ENCODE measurements at regions not wholly inside any gene's neighbourhood (a gene's known extent, or its start where the extent isn't known, plus 50 kb on each side); places are given as distances from the start of the nearest gene placed in this dataset.

DNA sequence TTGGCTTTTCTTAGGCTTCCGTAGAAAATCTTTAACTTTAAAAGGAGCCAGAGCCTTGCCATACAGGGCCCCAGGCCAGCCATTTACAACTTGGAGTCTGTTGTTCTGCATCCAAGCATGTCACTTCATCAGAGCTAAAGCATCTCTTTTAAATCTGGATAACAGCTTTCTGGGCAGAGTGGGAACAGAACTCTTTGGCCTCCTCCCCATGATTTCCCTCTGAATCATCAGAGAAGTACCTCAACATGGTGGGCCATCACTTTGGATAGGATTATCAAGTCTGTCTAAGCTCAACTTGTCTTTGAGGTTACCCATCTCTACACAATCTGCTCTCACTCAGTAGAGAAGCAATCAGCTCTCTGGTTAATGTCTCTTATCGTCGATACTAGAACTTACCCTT lies 170.9 kb downstream of the SLC6A15 start:
- H3K27ac ChIP-seq (ENCODE audit: low read depth, low read length): no peak overlapping the region
- no peaks in the 10 kb centered on the region for H4K20me1 ChIP-seq (ENCODE audit: insufficient read depth, low read length)
- H3K36me3 ChIP-seq (ENCODE audit: insufficient read depth, low read length): no peaks in the 10 kb centered on the region
- FAIRE-seq (no peak), DNase-seq (ENCODE audit: low read depth) (no peak)
- H3K4me3 Mint-ChIP-seq (ENCODE audit: unreplicated experiment): no peak overlapping the region
- H3K9ac ChIP-seq (ENCODE audit: low read length): no peak overlapping the region
- H3K27me3 ChIP-seq (ENCODE audit: insufficient read depth, low read length): no peaks in the 10 kb centered on the region
- H3K36me3 Mint-ChIP-seq (ENCODE audit: low read depth, unreplicated experiment): no peaks in the 10 kb centered on the region
- H3K27me3 Mint-ChIP-seq (ENCODE audit: low read depth, unreplicated experiment): no peaks in the 10 kb centered on the region
- H2AFZ ChIP-seq (ENCODE audit: low read depth, low read length): no peak overlapping the region
- peaks cover 6% of the 10 kb centered on the region for H3K4me1 Mint-ChIP-seq (ENCODE audit: low read depth, unreplicated experiment)
- no peaks in the 10 kb centered on the region for H3K79me2 ChIP-seq (ENCODE audit: insufficient read depth, low read length)
- no peak for TF ChIP-seq EZH2 (IDR thresholded peaks at IDR 0.05; ENCODE audit: insufficient read depth, low read length)
- H3K4me1 ChIP-seq (ENCODE audit: insufficient read depth, low read length): peaks cover 10% of the 10 kb centered on the region
- no peaks in the 10 kb centered on the region for H3K9me3 Mint-ChIP-seq (ENCODE audit: unreplicated experiment)
- H3K4me2 ChIP-seq (ENCODE audit: low read length): no peak overlapping the region
- no peak overlapping the region for H3K27ac Mint-ChIP-seq (ENCODE audit: unreplicated experiment)
- no peak overlapping the region for H3K4me3 ChIP-seq (ENCODE audit: insufficient read depth, low read depth, low read length)
- H3K9me3 ChIP-seq (ENCODE audit: insufficient read depth, low read depth, low read length): no peaks in the 10 kb centered on the region

- H3K4me2 ChIP-seq (ENCODE audit: low read length): no peak overlapping the region
- Mint-ChIP-seq H3K4me3 (ENCODE audit: unreplicated experiment) (no peak overlapping the region), H3K36me3 (ENCODE audit: low read depth, unreplicated experiment) (no peaks in the 10 kb centered on the region), H3K9me3 (ENCODE audit: unreplicated experiment) (no peaks in the 10 kb centered on the region), H3K4me1 (ENCODE audit: low read depth, unreplicated experiment) (peaks cover 10% of the 10 kb centered on the region), H3K27me3 (ENCODE audit: low read depth, unreplicated experiment) (no peaks in the 10 kb centered on the region), H3K27ac (ENCODE audit: unreplicated experiment) (no peak overlapping the region)
- no peaks in the 10 kb centered on the region for H3K9me3 ChIP-seq (ENCODE audit: insufficient read depth, low read depth, low read length)
- H3K27me3 ChIP-seq (ENCODE audit: insufficient read depth, low read length): no peaks in the 10 kb centered on the region
- TF ChIP-seq, protein P1, sequence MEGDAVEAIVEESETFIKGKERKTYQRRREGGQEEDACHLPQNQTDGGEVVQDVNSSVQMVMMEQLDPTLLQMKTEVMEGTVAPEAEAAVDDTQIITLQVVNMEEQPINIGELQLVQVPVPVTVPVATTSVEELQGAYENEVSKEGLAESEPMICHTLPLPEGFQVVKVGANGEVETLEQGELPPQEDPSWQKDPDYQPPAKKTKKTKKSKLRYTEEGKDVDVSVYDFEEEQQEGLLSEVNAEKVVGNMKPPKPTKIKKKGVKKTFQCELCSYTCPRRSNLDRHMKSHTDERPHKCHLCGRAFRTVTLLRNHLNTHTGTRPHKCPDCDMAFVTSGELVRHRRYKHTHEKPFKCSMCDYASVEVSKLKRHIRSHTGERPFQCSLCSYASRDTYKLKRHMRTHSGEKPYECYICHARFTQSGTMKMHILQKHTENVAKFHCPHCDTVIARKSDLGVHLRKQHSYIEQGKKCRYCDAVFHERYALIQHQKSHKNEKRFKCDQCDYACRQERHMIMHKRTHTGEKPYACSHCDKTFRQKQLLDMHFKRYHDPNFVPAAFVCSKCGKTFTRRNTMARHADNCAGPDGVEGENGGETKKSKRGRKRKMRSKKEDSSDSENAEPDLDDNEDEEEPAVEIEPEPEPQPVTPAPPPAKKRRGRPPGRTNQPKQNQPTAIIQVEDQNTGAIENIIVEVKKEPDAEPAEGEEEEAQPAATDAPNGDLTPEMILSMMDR (IDR thresholded peaks at IDR 0.05; ENCODE audit: insufficient read depth, low read depth, low read length): no peak
- no peak for TF ChIP-seq EZH2 (IDR thresholded peaks at IDR 0.05; ENCODE audit: insufficient read depth, low read length)
- peaks cover 10% of the 10 kb centered on the region for H3K4me1 ChIP-seq (ENCODE audit: insufficient read depth, low read length)
- H3K79me2 ChIP-seq (ENCODE audit: insufficient read depth, low read length): no peaks in the 10 kb centered on the region
- DNase-seq (ENCODE audit: low read depth) (no peak), FAIRE-seq (no peak)
- no peak overlapping the region for H3K9ac ChIP-seq (ENCODE audit: low read length)
- no peaks in the 10 kb centered on the region for H3K36me3 ChIP-seq (ENCODE audit: insufficient read depth, low read length)
- H4K20me1 ChIP-seq (ENCODE audit: insufficient read depth, low read length): no peaks in the 10 kb centered on the region
- H2AFZ ChIP-seq (ENCODE audit: low read depth, low read length): no peak overlapping the region
- no peak overlapping the region for H3K4me3 ChIP-seq (ENCODE audit: insufficient read depth, low read depth, low read length)
- H3K27ac ChIP-seq (ENCODE audit: low read depth, low read length): no peak overlapping the region
Measured at GRCh38 chr12:84741031-84741430, 171.6 kb downstream of the SLC6A15 start.

DNA sequence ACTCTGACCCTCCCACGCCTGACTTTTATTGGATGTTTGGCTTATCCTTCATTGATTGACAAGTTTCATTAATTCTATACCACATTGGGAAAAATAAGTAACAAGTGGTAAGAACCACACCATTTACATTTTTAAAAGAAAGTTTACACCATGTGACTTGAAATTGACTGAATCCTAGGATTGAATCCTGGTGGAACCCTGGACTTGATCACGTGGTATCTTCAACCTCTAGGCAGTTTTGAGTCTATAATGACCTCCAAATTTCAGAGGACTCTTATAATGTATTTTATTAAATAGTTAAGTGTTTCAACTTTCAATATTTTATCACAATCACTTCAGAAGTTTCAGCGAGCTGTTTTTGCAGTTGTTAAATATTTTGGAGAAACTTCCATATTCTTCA lies 172.0 kb downstream of the SLC6A15 start:
- Histone ChIP-seq H3K4me1 (ENCODE audit: insufficient read depth, low read length) (peaks cover 10% of the 10 kb centered on the region), H3K79me2 (ENCODE audit: insufficient read depth, low read length) (no peaks in the 10 kb centered on the region), H3K9me3 (ENCODE audit: insufficient read depth, low read depth, low read length) (no peaks in the 10 kb centered on the region), H3K27ac (ENCODE audit: low read depth, low read length) (no peak overlapping the region), H3K4me3 (ENCODE audit: insufficient read depth, low read depth, low read length) (no peak overlapping the region), H2AFZ (ENCODE audit: low read depth, low read length) (no peak overlapping the region), H4K20me1 (ENCODE audit: insufficient read depth, low read length) (no peaks in the 10 kb centered on the region), H3K36me3 (ENCODE audit: insufficient read depth, low read length) (no peaks in the 10 kb centered on the region), H3K4me2 (ENCODE audit: low read length) (no peak overlapping the region), H3K9ac (ENCODE audit: low read length) (no peak overlapping the region), H3K27me3 (ENCODE audit: insufficient read depth, low read length) (no peaks in the 10 kb centered on the region)
- Mint-ChIP-seq H3K4me3 (ENCODE audit: unreplicated experiment) (no peak overlapping the region), H3K36me3 (ENCODE audit: low read depth, unreplicated experiment) (no peaks in the 10 kb centered on the region), H3K27ac (ENCODE audit: unreplicated experiment) (no peak overlapping the region), H3K4me1 (ENCODE audit: low read depth, unreplicated experiment) (peaks cover 12% of the 10 kb centered on the region), H3K9me3 (ENCODE audit: unreplicated experiment) (no peaks in the 10 kb centered on the region), H3K27me3 (ENCODE audit: low read depth, unreplicated experiment) (no peaks in the 10 kb centered on the region)
- TF ChIP-seq EZH2 (IDR thresholded peaks at IDR 0.05; ENCODE audit: insufficient read depth, low read length): no peak
- TF ChIP-seq, protein P1 (IDR thresholded peaks at IDR 0.05; ENCODE audit: insufficient read depth, low read depth, low read length): no peak
- FAIRE-seq (no peak), DNase-seq (ENCODE audit: low read depth) (no peak)

All from astrocyte (in vitro differentiated cells and primary cell).